Cardiac muscle cell (in vitro differentiated cells and primary cell): ENCODE measurements at regions not wholly inside any gene's neighbourhood (a gene's known extent, or its start where the extent isn't known, plus 50 kb on each side); places are given as distances from the start of the nearest gene placed in this dataset.
A peak's percentile ranks its signal among the peaks of the same experiment; 100 is the strongest.

ENCODE experiments used
- DNase-seq, 2 donors: peaks; one replicate each; pipeline versions ENCODE4 v3.0.0 to v3.0.0-alpha.2; 2010 to 2017; ENCODE audit warnings: low read depth in 1 of 2, low spot score in 1 of 2
- H3K27ac ChIP-seq: fragments of 200-600 bp; sonication (generic); 2 replicates; pipeline ENCODE4 v1.5.1; 2016
- H3K27me3 ChIP-seq: fragments of 200-600 bp; sonication (generic); 2 replicates; pipeline ENCODE4 v1.6.0; 2016; ENCODE audit warnings: control low read depth
- H3K36me3 ChIP-seq: fragments of 200-600 bp; sonication (generic); 2 replicates; pipeline ENCODE4 v1.5.1; 2016; ENCODE audit warnings: control low read depth
- H3K4me1 ChIP-seq: fragments of 200-600 bp; sonication (generic); 2 replicates; pipeline ENCODE4 v1.8.1; 2017; ENCODE audit warnings: low read depth, mild to moderate bottlenecking, mixed run types
- H3K4me3 ChIP-seq: fragments of 200-600 bp; sonication (generic); 2 replicates; pipeline ENCODE4 v1.5.1; 2016; ENCODE audit warnings: mild to moderate bottlenecking
- H3K9me3 ChIP-seq: fragments of 200-600 bp; sonication (generic); 2 replicates; pipeline ENCODE4 v1.5.1; 2017; ENCODE audit warnings: low read depth, mild to moderate bottlenecking, control low read depth
- TF ChIP-seq, protein P1 (sequence below): IDR thresholded peaks from 2 replicates; pipeline ENCODE4 v1.5.1; 2012; ENCODE audit warnings: low read depth, mild to moderate bottlenecking, low read length

DNA sequence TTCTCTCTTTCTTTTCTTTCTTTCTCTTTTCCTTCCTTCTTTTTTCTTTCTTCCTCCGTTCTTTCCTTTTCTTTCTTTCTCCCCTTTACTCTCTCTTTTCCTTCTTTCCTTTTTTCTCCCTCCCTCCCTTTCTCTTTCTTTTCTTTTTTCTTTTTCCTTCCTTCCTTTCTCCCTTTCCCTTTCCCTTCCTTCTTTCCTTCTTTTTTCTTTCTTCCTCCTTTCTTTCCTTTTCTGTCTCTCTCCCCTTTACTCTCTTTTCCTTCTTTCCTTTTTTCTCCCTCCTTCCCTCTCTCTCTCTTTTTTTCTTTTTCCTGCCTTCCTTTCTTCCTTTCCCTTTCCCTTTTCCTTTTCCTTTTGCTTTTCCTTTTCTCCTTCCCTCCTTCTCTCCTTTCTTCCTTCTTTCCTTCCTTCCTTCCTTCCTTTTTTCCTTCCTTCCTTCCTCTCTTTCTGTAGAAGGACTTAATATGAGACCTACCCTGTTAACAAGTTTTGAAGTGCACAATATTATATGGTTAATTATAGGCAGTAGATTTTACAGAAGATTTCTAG lies 142.7 kb upstream of the CD180 start:
- TF ChIP-seq, protein P1, sequence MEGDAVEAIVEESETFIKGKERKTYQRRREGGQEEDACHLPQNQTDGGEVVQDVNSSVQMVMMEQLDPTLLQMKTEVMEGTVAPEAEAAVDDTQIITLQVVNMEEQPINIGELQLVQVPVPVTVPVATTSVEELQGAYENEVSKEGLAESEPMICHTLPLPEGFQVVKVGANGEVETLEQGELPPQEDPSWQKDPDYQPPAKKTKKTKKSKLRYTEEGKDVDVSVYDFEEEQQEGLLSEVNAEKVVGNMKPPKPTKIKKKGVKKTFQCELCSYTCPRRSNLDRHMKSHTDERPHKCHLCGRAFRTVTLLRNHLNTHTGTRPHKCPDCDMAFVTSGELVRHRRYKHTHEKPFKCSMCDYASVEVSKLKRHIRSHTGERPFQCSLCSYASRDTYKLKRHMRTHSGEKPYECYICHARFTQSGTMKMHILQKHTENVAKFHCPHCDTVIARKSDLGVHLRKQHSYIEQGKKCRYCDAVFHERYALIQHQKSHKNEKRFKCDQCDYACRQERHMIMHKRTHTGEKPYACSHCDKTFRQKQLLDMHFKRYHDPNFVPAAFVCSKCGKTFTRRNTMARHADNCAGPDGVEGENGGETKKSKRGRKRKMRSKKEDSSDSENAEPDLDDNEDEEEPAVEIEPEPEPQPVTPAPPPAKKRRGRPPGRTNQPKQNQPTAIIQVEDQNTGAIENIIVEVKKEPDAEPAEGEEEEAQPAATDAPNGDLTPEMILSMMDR = no peak

DNA sequence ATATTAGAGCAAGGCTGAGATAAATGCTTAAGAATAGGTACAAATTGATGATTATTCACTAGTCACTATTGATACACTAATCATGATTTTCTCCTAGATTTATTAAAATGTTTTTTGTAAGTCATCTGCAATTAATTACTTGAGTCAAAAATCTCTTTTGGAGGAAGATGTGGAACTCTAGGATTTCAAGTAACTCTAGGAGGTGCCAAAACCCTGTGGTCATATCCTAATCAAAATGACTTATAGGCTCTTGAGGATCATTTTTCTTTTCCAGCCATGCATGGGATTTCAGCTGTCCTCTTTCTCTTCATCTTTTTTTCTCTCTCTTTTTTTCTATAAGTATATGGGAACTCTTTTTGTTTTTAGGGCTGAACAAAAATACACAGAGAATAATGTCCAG lies 141.8 kb upstream of the CD180 start:
- H3K27me3 ChIP-seq = no peaks in the 10 kb centered on the region
- peak in 1 of 2 donors; percentile 43 for DNase-seq
- no peaks in the 10 kb centered on the region for H3K9me3 ChIP-seq
- no peak overlapping the region for H3K27ac ChIP-seq
- TF ChIP-seq, protein P1 = no peak
- H3K4me1 ChIP-seq = no peaks in the 10 kb centered on the region
- H3K36me3 ChIP-seq = no peaks in the 10 kb centered on the region
- H3K4me3 ChIP-seq = no peak overlapping the region

More for the DNA sequence above, 142.7 kb upstream of the CD180 start:
- no peaks in the 10 kb centered on the region for H3K27me3 ChIP-seq
- no peaks in the 10 kb centered on the region for H3K36me3 ChIP-seq
- H3K9me3 ChIP-seq = no peaks in the 10 kb centered on the region
- no peak overlapping the region for H3K4me3 ChIP-seq
- H3K4me1 ChIP-seq = no peaks in the 10 kb centered on the region
- no peak overlapping the region for H3K27ac ChIP-seq
- no peak for DNase-seq

DNA sequence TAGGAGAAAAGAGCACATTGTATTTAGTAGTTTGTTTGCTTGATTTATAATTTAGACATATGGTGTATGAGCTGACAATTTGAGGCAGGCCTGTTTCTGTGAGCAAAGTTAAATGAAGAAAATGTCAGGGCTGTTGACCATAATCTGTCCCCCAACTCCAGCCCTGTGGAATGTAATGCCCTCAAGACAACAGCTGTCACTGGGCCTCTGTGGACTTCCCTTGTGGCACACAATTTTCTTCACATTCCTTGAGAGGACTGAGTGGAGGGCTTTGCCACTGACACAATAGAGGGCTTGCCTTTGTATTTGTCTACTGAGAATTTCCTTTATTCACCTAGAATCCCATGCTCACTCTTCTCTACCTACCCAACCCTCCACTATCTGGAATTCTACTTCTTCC lies 141.2 kb upstream of the CD180 start:
- TF ChIP-seq, protein P1 = no peak
- no peaks in the 10 kb centered on the region for H3K4me1 ChIP-seq
- no peak for DNase-seq
- no peaks in the 10 kb centered on the region for H3K9me3 ChIP-seq
- no peaks in the 10 kb centered on the region for H3K36me3 ChIP-seq
- no peaks in the 10 kb centered on the region for H3K27me3 ChIP-seq
- H3K4me3 ChIP-seq = no peak overlapping the region
- H3K27ac ChIP-seq = no peak overlapping the region

DNA sequence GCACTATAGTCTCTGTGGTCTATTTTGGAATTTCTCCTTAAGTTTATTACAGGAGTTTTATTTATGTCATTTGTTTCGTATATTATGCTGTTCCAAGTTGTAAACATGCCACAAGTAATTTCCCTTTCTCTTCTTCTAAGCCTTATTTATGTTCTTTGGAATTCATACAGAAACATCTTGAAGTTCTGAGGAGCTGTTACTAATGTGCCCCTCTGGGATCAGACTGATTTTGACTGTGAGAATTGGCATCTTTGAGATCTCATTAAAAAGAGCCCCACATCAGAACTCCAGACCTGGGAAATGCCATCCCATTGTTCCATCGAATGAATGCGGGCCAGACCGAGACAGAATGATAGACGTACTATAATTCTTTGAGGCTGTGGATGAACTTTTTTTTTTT lies 138.8 kb upstream of the CD180 start:
- no peaks in the 10 kb centered on the region for H3K4me1 ChIP-seq

DNA sequence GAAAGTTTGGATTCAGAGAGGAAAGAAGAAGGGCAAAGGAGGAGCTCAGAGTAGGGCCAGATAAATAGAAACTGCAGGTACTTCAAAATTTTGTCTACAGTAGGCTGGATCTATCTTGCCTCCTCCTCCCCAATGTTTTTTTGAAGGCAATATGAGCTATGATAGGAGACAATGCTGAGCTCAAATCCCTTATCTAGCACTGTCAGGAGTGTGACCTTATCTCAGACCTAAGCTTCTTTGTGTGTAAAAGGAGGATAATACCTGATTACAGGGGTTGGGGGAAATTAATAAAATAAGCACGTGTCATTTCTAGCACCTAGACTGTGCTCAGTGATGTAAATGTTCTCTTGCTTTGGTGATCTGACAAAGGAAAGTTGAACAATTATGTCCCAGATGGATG lies 137.8 kb upstream of the CD180 start:
- H3K27ac ChIP-seq = no peak overlapping the region
- H3K27me3 ChIP-seq = no peaks in the 10 kb centered on the region
- DNase-seq = no peak
- H3K36me3 ChIP-seq = no peaks in the 10 kb centered on the region
- H3K4me1 ChIP-seq = no peaks in the 10 kb centered on the region
- no peaks in the 10 kb centered on the region for H3K9me3 ChIP-seq
- no peak overlapping the region for H3K4me3 ChIP-seq
- TF ChIP-seq, protein P1 = no peak

More for the DNA sequence above, 138.8 kb upstream of the CD180 start:
- Histone ChIP-seq H3K9me3 (no peaks in the 10 kb centered on the region), H3K27ac (no peak overlapping the region), H3K36me3 (no peaks in the 10 kb centered on the region), H3K27me3 (no peaks in the 10 kb centered on the region), H3K4me3 (no peak overlapping the region)
- TF ChIP-seq, protein P1 = no peak
- no peak for DNase-seq

DNA sequence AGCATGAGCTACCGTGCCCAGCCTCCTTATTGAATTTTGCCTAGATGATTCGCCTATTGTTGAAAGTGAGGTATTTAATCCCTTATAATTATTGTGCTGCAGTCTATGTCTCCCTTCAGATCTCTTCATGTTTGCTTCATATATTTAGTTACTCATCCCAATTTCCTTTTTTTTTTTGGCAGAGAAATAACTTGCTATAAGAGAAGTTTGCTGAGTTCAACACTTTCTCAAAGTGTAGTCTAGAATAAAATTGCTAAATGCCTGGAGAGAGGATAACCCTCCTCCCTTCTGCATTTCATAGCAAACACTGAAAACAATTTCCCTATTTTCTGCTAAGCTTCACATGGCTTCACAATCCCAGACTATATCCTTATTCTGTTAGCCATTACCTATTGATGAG lies 136.6 kb upstream of the CD180 start:
- TF ChIP-seq, protein P1 = no peak
- no peak overlapping the region for H3K4me3 ChIP-seq
- no peak for DNase-seq
- H3K4me1 ChIP-seq = no peaks in the 10 kb centered on the region
- H3K27me3 ChIP-seq = no peaks in the 10 kb centered on the region
- H3K9me3 ChIP-seq = no peaks in the 10 kb centered on the region
- no peaks in the 10 kb centered on the region for H3K36me3 ChIP-seq
- no peak overlapping the region for H3K27ac ChIP-seq
